DMS53 treated with DMSO at 0.1 percent for 48 hours (cell line): ENCODE measurements at regions not wholly inside any gene's neighbourhood (a gene's known extent, or its start where the extent isn't known, plus 50 kb on each side); places are given as distances from the start of the nearest gene placed in this dataset.
"Not testable (repeated sequence)": the region's sequence is repeated elsewhere in the genome, so short reads cannot be mapped to it uniquely, and the experiment has no call there.

ENCODE experiments used
- DNase-seq: peaks from one replicate; lab custom pipeline; 2025; ENCODE audit not compliant: unreplicated experiment; lab: John Stamatoyannopoulos, UW

DNA sequence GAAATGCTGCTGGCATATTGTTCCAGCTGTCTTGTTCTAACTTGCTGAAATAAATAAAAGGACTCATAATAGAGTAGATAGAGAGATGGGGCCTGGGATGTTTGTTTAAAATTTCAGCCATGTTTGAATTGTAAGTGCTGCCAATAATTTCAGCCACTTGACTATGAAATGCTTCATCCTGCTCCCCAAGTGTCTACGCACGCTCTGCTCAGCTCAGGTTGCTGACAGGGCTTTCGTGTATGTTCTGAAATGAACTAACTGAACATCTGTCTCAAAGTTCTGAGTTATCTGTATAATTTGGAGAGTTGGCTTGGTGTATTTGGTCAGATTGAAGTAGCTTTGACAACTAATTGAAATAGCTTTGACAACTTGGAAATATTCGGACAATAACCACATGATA, 387.8 kb downstream of the BMP2 start:
- peak; percentile 90 for DNase-seq

DNA sequence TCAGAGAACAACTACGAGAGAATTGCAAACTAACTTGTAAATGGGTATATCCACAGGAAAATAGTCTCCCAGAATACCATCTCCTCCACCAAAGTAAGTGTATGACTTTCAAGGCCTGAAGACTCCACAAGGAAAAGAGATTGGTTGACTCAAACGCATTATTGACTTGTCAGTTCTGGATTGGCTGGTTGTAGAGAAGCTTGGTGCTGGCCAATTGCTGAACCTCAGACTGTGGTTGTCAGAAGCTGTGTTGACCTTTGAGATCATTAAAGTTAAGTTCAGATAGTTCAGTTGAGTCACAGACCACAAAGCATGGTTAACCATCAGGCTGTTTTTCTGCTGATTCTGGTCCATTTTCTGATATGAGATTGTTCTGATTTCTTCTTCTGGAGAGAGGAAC, 388.3 kb downstream of the BMP2 start:
- DNase-seq = no peak

DNA sequence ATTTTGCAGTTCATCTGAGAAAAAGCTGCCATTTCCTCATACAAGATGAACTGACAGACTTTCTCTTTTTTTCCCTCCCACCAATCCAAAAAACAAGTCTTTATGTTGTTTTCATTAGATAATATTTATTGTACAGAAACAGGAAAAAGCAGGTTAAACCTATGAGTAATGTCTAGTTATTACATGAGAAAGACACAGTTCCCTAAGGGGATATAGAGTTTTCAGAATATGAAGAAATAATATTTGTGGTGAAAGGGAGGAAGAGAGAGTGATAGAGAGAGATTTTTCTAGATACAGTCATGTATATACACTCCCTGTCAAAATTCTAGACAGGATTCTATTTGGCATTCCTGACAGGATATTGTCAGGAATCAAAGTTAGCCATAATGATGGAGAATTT, 392.4 kb downstream of the BMP2 start:
- DNase-seq = no peak

DNA sequence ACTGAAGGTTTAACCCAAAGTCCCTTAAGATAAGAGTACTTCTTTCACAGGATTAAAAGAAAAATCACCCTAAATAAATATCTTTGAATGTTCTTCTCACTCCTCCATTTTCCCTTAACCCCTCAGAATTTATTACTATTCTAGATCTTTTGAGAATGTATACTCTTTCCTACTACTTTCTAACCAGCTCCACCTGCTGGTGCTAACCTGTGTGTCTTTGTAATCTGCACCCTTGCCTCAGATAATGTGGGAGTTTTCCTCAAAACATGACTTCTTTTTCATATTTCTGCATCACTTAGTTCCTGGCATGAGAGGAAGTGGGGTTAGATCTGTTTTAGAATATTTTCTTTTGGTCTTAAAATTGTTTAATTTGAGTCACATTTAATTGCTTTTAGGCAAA, 394.2 kb downstream of the BMP2 start:
- DNase-seq = peak; percentile 34

DNA sequence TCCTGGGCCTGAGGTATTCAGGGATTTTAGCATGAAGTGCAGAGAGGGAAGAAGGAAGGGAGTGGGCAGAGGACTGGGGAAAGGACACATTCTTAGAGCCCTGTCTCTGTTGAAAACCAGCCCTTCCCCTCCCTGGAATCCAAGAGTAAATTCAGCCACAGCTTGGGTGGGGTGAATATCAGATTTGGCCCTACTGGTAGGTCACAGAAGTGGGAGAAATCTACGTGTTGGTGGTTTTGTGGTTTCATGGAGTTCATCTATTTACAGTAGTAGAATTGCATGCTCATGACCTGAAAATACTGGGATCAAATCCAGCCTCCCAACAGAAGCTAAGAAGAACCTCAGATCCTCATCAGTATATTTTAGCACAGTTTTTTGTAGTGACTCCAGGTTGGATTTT, 404.4 kb downstream of the BMP2 start:
- no peak for DNase-seq

DNA sequence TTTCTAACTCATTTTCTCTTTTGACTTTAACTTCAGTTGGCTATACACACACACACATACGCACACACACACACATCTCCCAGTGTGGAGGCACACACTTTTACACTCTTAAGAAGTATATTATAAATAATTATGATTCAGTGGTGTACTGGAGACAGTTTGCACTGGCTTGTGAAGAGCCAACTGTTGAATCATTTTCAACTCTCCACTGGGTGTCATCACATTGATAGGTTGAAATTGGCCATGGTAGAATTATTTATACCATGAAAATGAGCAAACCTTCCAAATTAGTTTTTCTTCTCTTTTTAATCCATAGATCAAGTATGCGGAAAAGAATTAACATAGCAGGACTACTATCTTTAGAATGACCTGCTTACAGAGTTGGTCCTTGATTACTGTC, 407.1 kb downstream of the BMP2 start:
- DNase-seq = no peak

DNA sequence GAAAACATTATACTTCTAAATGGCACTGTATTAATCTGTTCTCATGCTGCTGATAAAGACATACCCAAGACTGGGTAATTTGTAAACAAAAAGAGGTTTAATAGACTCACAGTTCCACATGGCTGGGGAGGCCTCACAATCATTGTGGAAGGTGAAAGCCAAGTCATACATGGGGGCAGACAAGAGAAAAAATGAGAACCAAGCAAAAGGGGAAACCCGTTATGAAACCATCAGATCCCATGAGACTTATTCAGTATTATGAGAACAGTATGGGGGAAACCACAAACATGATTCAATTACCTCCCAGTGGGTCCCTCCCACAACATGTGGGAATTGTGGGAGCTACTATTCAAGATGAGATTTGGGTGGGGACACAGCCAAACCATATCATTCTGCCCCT, 408.3 kb downstream of the BMP2 start:
- not testable (repeated sequence) for DNase-seq

DNA sequence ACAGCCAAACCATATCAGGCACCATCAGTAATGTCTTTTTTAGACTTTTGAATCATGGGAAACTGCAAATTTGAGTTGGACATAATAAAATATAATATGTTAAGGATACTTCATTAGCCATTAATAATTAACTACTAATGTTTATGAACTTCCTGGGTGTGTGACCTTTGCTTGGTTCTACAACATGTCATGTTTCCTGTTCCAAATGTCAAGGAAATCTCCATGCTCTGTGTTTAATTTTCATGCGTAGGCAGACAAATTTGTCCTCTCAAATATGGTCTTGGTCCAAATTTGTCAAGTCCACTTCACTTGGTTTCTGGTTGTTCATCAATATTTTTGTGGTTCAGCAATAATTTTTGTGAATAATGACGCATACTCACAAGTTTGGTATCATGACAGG, 410.5 kb downstream of the BMP2 start:
- DNase-seq = no peak

DNA sequence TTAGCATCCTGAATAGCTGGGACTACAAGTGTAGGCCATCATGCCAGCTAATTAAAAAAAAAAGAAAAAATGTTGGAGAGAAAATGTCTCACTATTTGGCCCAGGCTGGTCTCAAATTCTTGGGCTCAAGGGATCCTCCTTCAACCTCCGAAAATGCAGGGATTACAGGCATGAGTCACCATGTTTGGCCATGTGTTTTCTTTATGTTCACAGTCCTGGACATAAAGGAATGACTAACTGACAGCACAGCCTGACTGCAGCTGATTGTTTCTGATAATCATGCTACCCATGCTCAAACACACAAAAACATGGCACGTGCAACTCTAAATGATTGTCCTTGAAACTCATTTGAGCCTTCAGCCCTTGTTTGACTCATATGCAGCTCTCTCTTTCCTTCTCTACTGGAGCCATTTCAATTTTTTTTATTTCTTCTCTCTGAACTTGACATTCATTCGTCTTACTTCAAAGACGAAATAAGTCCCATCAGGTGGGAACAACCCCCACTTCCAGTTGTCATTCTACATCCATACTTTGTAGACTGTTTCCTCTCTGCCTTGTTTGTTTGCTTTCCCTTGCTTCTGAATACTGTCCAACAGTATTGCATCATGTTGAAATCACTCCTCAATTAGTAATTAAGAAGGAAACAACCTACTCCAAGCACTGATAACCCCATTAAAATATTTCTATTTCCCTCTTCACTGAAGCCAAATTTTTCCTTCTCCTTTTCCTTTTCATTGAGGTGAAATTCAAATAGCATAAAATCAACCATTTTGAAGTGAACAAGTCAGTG, 413.0 kb downstream of the BMP2 start:
- peak; percentile 10 for DNase-seq

DNA sequence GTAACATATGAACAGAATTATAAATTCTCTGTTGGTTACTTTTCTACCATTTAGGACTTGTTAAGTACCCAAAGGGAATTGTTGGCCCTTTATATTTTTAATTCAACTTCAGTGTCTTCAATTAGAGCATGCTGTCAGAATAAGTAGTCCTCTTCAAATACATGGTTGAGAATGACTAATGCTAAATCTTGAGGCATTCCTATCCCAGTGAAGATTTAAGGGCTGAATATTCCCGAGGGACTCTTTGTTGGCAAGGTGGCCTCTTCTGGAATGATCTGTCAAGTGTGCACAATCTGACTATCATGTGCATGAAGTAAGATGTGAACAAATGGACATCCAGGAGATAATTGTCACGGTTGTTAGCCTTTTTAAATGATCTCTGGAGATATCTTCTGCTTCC, 421.7 kb downstream of the BMP2 start:
- no peak for DNase-seq

DNA sequence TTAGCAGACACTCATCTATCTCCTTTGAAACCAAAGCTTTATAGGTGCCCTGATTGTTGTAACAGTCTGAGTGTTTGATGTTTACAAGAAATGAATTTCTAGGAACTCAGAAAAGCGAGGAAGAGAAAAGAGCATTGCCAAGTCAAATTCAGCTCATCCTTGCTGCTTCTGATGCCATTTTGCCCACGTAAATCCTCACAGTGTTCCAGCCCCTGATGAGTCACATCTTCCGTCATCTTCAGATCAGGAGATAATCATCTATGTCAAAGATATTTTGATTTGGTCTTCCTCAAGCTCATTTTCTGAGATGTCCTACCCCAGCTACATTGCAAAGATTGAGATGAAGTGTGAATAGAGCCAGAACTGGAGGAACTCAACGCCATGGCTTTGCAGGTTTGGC, 426.2 kb downstream of the BMP2 start:
- DNase-seq = no peak

DNA sequence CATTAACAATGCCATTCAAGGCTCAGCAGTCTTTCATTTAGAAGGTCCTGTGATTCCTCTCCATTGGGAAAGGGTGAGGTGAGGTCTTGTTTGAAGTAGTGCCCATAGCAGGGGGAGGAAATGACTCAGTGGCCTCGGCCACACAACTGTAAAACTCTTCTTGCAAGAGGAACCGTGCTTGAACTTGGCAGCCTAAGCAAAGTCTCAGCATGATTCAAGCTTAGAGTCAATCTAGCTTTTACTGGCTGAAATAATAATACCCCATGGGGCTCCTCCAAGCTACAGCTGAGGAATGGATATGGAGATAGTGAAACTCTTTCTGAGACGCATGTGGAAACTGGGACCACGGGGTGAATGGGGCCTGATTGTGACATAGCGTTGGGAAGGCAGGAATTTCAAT, 428.2 kb downstream of the BMP2 start:
- no peak for DNase-seq

DNA sequence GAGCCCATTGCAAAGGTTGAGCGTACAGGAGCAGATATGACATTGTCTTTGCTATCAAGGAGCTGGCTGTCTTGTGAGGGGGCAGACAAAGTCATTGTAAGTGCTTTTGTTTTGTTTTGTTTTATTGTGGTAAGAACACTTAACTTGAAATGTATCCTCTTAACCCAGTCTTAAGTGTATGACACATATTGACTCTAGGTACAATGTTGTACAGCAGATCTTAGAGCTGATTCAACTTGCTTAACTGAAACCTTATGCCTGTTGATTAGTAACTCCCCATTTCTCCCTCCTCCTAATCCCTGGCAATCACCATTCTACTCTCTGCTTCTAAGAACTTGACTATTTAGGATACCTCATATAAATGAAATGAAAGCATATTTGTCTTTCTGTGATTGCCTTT, 429.0 kb downstream of the BMP2 start:
- DNase-seq = no peak

DNA sequence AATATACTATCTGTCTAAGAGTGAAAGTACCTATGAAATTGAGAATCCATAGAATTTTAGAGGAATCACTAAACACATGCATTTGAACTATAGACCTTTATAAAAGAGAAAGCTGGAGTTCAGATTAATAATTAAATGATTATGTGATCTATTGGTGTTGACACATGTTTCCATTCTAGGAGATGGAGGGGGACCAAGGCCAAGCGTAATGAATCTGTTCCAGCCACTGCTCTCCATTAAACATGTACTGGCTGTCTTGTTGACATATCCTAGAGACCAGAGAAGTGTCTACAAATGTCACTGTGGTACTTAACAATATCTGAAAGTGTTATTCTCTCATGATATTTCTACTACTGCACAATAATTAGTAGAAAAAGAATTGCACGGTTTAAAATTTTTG, 432.4 kb downstream of the BMP2 start:
- no peak for DNase-seq

DNA sequence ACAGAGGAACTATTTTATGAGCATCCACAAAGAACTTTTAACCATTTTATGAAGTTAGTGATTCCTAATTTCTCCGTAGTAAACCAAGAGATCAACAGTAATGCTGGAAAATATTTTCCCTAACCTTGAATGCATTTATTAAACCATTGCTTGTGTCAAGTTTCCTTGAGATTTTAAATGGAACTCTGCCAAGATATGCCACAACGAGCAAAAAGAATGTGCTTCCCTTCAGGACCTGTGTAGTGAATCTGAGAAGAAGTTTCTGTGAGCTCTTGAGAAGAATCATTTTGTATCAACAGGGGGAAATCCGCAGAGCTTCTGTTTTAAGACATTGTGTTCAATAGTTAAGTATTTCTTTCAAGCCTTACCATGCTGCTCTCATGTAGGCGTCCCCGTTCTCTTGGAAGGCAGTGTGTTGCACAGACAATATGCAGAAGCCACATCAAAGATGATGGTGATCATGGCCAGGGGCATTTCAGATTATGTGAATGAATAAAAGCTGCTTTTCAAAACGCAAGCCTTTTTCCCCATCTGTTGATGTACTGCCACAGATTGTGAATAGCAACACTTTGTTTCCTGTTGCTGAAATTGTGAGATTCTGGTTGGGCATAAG, 439.8 kb downstream of the BMP2 start:
- DNase-seq = no peak

DNA sequence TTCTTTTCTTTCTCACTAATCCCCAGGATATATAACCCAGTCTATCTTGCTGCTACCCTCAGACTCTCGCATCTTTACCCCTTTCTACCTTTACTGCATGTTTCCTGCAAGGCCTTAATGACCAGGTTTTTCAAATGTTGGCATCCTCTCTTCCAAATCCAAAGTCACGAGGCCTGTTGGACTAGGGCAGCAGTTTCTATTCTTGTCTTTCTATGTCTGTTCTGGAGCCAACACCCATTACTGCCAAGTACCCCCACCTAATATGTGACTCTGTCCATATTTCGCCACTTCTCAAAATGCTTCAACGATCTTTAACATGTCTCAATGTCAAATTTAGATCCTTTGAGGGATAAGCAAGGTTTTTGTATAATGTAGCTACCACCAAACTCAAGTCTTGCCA, 443.4 kb downstream of the BMP2 start:
- DNase-seq = no peak

DNA sequence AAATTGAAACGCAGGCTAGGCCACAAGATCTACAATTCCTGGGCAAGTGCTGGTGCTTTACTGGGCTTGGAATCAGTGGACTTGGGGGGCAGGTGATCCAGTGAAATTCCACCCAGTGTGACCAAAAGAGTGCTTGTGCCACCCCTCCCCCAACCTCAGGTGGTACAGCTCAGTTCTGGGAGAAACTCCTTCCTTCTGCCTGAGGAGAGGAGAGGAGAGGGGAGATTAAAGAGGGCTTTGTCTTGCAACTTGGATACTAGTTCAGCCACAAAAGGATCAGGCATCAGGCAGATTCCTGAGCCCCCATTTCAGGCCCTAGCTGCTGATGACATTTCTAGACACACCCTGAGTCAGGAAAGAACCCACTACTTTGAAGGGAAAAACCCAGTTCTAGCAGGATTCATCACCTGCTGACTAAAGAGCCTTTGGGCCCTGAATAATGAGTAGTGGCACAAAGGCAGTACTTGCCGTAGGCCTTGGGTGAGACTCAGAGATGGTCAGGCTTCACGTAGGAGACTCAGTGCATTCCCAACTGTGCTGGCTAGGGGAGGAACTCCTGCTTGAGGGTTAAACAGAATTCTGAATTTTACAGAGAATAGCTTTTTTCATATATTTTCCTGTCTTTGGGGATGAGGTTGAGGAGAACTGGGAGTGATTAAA, 446.7 kb downstream of the BMP2 start:
- no peak for DNase-seq

DNA sequence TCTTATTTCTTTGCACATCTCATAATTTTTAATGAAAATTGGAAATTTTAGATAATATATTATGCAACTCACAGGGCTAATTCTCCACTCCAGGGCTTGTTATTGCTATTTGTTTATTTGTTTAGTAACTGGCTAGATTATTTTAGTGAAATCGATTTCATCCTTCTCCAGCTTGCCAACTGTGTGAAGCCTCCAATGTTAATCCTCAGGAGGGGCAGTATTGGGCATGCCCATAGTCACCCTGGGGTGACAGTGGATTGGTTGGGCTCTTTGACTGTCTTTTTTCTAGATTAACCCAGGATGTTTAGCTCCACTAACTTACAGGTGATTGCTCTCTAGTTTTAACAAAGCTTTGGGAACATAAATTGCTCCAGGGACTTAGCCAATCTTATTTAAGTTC, 450.1 kb downstream of the BMP2 start:
- no peak for DNase-seq

DNA sequence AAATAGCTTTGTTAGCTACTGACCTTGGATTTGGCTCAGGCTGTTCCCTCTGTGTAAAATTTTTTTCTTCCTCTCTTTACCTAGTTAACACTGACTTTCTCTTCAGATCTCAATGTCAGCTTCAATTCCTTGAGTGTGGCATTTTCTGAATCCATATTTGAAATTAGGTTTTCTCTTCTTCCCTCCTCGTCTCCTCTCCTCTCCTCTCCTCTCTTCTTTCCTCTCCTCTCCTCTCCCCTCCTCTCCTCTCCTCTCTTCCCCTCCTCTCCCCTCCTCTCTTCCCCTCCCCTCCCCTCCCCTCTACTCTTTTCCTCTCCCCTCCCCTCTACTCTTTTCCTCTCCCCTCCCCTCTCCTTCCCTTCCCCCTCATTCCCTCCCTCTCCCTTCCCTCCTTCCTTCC, 453.3 kb downstream of the BMP2 start:
- DNase-seq = no peak

DNA sequence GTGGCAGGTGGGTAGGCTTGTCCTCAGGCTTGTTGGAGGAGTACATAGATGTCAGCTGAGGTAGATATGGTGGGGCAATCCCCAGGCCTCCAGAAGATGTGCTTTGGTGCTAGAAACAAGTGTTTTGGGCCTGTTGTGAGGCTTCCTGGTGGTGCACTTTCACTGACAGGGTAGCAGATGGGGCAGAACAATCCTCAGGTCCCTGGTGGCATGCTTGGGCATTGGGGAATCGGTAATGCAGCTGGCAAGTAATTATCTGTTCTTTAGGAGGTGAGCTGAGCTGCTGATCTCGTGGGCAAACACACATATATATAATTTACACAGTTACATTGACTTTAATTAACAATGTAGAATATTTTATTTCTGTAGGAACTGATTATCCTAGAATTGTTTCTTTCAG, 458.7 kb downstream of the BMP2 start:
- no peak for DNase-seq

DNA sequence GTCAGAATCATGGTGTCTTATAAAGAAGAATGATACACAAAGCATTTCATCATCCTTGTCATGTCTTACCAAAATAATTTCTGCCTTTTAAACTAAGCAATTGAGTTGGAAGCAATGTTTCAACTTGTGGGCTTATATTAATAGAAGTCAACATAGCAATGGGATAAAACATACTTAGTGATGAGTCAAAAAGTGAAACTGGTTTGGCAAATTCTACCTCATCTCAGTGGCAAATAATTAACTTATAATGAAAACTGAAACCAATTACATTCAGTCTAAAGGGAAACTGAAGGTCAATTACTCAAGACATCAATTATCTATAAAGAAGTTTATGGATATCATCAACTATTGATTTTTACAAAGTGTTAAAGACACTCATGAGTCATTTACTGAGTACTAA, 463.8 kb downstream of the BMP2 start:
- peak; percentile 45 for DNase-seq

DNA sequence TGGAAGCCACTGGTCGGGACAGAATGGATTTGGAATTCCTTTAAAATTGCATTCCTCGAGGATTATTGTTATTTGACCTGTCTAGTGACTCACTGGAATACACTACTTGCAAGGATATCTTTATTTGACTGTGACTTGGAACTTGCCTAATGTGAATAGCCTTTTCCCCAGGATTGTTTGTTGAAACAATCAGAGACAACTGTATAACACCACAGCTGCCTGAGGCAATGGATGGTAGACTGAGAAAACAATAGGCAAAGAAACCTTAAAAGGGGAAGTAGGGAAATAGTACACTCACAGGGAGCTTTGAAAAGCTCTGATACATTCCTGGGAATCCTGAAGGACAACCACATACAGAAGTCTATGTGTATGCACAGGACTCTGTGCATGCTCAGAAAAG, 465.3 kb downstream of the BMP2 start:
- no peak for DNase-seq

DNA sequence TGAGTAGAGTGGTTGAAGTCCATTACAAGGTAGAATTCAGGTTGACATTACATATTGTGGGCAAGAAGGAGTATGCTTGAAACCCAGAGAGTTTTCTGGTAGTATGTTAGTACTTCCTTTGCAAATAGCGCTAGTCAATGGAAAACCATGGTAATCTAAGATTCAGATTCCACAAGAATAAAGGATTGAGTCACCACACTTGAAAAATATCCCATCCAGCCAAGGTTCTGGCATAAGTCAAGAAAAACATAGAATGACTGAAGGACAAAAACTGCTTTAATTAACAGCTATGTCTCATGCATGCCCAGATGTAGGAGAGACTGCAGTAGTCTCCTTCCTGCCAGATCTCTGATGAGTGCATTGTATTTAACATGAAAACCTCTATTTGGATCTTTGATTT, 469.8 kb downstream of the BMP2 start:
- no peak for DNase-seq
